Osteocyte (in vitro differentiated cells): ENCODE measurements at regions not wholly inside any gene's neighbourhood (a gene's known extent, or its start where the extent isn't known, plus 50 kb on each side); places are given as distances from the start of the nearest gene placed in this dataset.

Source experiments
- DNase-seq: peaks from one replicate; pipeline ENCODE4 v3.0.0; 2021; ENCODE audit warnings: mixed read lengths; ENCODE audit not compliant: unreplicated experiment; ENCODE audit errors: extremely low spot score
- H3K27ac Mint-ChIP-seq: one replicate; pipeline ENCODE4 v1.8.0; 2021; ENCODE audit warnings: mild to moderate bottlenecking, mixed read lengths; ENCODE audit not compliant: unreplicated experiment
- H3K27me3 Mint-ChIP-seq: one replicate; pipeline ENCODE4 v1.8.0; 2021; ENCODE audit warnings: mixed read lengths; ENCODE audit not compliant: unreplicated experiment
- H3K36me3 Mint-ChIP-seq: one replicate; pipeline ENCODE4 v1.8.0; 2021; ENCODE audit warnings: mixed read lengths; ENCODE audit not compliant: unreplicated experiment
- H3K4me1 Mint-ChIP-seq: one replicate; pipeline ENCODE4 v1.8.0; 2021; ENCODE audit warnings: mixed read lengths; ENCODE audit not compliant: unreplicated experiment
- H3K4me3 Mint-ChIP-seq: one replicate; pipeline ENCODE4 v1.8.0; 2021; ENCODE audit warnings: mild to moderate bottlenecking, moderate library complexity, mixed read lengths; ENCODE audit not compliant: unreplicated experiment
- H3K9me3 Mint-ChIP-seq: one replicate; pipeline ENCODE4 v1.8.0; 2021; ENCODE audit warnings: mixed read lengths; ENCODE audit not compliant: unreplicated experiment
- CTCF ChIP-seq: fragments of 200-600 bp; sonication (generic); IDR thresholded peaks from 2 replicates; pipeline ENCODE4 v1.5.0; 2021; ENCODE audit warnings: antibody characterized with exemption, mild to moderate bottlenecking, moderate library complexity

GRCh38 chr9:13644675-13645074 is 365.2 kb upstream of the MPDZ start:
- Mint-ChIP-seq H3K4me1 (peaks cover 1% of the 10 kb centered on the region), H3K27me3 (no peaks in the 10 kb centered on the region), H3K4me3 (no peak overlapping the region), H3K36me3 (no peaks in the 10 kb centered on the region), H3K9me3 (peaks cover 4% of the 10 kb centered on the region), H3K27ac (no peak overlapping the region)
- TF ChIP-seq CTCF: no peak
- DNase-seq: no peak

GRCh38 chr9:13642646-13643045 is 363.2 kb upstream of the MPDZ start:
- no peak for TF ChIP-seq CTCF
- H3K4me3 Mint-ChIP-seq: no peak overlapping the region
- peaks cover 1% of the 10 kb centered on the region for H3K4me1 Mint-ChIP-seq
- DNase-seq: no peak
- H3K27ac Mint-ChIP-seq: no peak overlapping the region
- peaks cover 8% of the 10 kb centered on the region for H3K9me3 Mint-ChIP-seq
- H3K36me3 Mint-ChIP-seq: no peaks in the 10 kb centered on the region
- H3K27me3 Mint-ChIP-seq: peaks cover 5% of the 10 kb centered on the region

DNA sequence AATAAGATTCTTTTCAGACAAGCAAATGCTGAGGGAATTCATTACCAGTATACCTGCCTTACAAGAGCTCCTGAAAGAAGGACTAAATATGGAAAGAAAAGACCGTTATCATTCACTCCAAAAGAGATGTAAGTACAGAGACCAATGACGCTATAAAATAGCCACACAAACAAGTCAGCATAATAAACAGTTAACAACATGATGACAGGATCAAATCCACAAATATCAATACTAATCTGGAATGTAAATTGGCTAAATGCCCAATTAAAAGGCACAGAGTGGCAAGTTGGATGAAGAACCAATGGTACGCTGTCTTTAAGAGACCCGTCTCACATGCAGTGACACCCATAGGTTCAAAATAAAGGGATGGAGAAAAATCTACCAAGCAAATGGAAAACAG is 349.6 kb upstream of the MPDZ start:
- TF ChIP-seq CTCF: no peak
- no peak overlapping the region for H3K27ac Mint-ChIP-seq
- H3K4me1 Mint-ChIP-seq: no peaks in the 10 kb centered on the region
- peaks cover 7% of the 10 kb centered on the region for H3K36me3 Mint-ChIP-seq
- H3K27me3 Mint-ChIP-seq: peaks cover 24% of the 10 kb centered on the region
- H3K9me3 Mint-ChIP-seq: peaks cover 28% of the 10 kb centered on the region
- no peak overlapping the region for H3K4me3 Mint-ChIP-seq
- DNase-seq: no peak

- Mint-ChIP-seq H3K9me3 (peaks cover 28% of the 10 kb centered on the region), H3K27ac (no peak overlapping the region), H3K4me1 (no peaks in the 10 kb centered on the region), H3K27me3 (peaks cover 20% of the 10 kb centered on the region), H3K4me3 (no peak overlapping the region), H3K36me3 (peaks cover 7% of the 10 kb centered on the region)
- no peak for DNase-seq
- no peak for TF ChIP-seq CTCF
Measured at GRCh38 chr9:13628526-13628925, 349.0 kb upstream of the MPDZ start.

DNA sequence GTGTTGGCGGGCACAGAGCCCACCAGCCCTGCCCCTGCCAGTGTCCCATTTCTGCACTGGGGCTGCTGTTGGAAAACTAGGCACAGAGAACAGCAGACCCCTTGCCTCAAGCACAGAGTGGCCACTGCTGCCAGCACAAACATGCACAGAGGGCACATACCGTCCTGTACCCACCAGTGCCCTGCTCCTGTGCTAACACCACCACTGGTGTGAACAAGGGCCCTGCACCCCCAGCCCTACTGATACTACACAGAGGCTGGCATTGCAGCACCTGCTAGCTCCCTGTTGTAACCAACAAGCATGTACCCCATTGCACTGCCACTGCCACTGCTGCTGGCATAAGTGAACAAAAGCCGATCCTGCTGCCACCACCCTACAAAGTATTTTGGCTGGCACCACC is 348.0 kb upstream of the MPDZ start:
- Mint-ChIP-seq H3K9me3 (peaks cover 28% of the 10 kb centered on the region), H3K4me1 (no peaks in the 10 kb centered on the region), H3K27me3 (peaks cover 13% of the 10 kb centered on the region), H3K27ac (no peak overlapping the region), H3K36me3 (peaks cover 7% of the 10 kb centered on the region), H3K4me3 (no peak overlapping the region)
- TF ChIP-seq CTCF: no peak
- DNase-seq: no peak
